SJSA1 (cell line): ENCODE measurements at regions not wholly inside any gene's neighbourhood (a gene's known extent, or its start where the extent isn't known, plus 50 kb on each side); places are given as distances from the start of the nearest gene placed in this dataset.
A peak's percentile ranks its signal among the peaks of the same experiment; 100 is the strongest.

Experiments used
- DNase-seq, 2 experiments: peaks; one replicate each; pipeline ENCODE4 v3.0.0-alpha.2; 2015 to 2020; ENCODE audit warnings: low spot score in 2 of 2, low read depth in 1 of 2
- H3K27ac ChIP-seq: fragments of 250-450 bp; sonication (Bioruptor Pico); 2 replicates; pipeline ENCODE4 v1.5.1; 2020; ENCODE audit warnings: mild to moderate bottlenecking, moderate library complexity
- H3K27me3 ChIP-seq: fragments of 250-450 bp; sonication (Bioruptor Pico); replicated peaks from 2 replicates; pipeline ENCODE4 v1.5.1; 2020; ENCODE audit warnings: mild to moderate bottlenecking, moderate library complexity
- H3K36me3 ChIP-seq: fragments of 250-450 bp; sonication (Bioruptor Pico); 2 replicates; pipeline ENCODE4 v1.5.1; 2020; ENCODE audit warnings: mild to moderate bottlenecking
- H3K4me1 ChIP-seq: fragments of 250-450 bp; sonication (Bioruptor Pico); replicated peaks from 2 replicates; pipeline ENCODE4 v1.6.1; 2021; ENCODE audit warnings: mild to moderate bottlenecking
- H3K4me3 ChIP-seq: fragments of 250-450 bp; sonication (Bioruptor Pico); 2 replicates; pipeline ENCODE4 v1.5.1; 2020; ENCODE audit warnings: mild to moderate bottlenecking
- H3K9me3 ChIP-seq: fragments of 250-450 bp; sonication (Bioruptor Pico); replicated peaks from 2 replicates; pipeline ENCODE4 v1.5.1; 2020; ENCODE audit warnings: mild to moderate bottlenecking

DNA sequence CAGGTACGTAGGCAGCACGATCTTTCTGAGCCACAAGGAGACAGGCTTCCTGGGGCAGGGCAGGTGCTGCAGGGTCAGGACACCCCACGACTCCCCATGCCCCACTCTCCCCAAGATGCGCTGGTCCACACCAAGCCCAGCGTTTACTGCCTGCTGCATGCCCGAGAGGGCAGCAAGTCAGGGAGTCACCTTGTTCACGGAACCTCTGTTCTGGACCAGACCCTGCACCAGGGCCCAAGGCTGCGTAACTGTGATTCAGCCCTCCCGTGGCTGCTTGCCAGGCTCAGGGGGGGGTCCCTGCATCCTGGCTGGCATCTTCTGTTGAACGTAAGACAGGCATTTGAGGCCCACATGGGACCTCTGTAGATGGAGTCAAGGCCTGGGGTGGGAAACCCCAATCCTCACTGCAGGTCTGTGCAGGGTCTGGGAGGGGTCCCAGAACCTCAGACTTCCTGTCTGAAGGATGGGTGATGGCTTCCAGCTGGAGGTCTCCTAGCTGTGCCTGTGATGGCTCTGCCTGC lies 228.6 kb upstream of the RTL1 start:
- peaks cover 10% of the 10 kb centered on the region for H3K4me1 ChIP-seq
- no peaks in the 10 kb centered on the region for H3K36me3 ChIP-seq
- no peaks in the 10 kb centered on the region; the same call in 1 of the 2 replicates for H3K9me3 ChIP-seq
- peak in 1 of 2 experiments; percentile 28 for DNase-seq
- H3K4me3 ChIP-seq: no peak overlapping the region
- no peaks in the 10 kb centered on the region for H3K27me3 ChIP-seq
- no peak overlapping the region for H3K27ac ChIP-seq

DNA sequence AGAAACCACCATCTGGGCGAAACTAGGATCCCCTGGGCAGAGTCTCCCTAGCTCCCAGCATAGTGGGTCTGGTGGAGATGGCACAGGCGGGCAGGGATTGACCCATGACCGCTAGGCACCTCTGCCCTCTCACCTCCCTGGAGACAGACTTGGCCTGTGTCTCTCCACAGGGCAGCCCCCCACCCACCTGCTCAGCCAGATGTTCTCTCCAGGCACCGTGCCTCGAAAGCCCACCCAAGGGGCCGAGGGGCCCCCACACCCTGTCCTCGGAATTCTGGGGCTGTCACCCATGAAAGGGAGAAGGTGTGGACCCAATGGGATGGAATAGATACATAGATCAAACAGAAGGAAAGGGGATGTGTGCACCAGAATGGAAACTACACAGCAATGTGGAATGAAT lies 229.1 kb upstream of the RTL1 start:
- DNase-seq: no peak
- peaks cover 10% of the 10 kb centered on the region for H3K4me1 ChIP-seq
- no peak overlapping the region for H3K27ac ChIP-seq
- no peak overlapping the region for H3K4me3 ChIP-seq
- H3K9me3 ChIP-seq: no peaks in the 10 kb centered on the region; the same call in 1 of the 2 replicates
- H3K27me3 ChIP-seq: no peaks in the 10 kb centered on the region
- H3K36me3 ChIP-seq: no peaks in the 10 kb centered on the region

DNA sequence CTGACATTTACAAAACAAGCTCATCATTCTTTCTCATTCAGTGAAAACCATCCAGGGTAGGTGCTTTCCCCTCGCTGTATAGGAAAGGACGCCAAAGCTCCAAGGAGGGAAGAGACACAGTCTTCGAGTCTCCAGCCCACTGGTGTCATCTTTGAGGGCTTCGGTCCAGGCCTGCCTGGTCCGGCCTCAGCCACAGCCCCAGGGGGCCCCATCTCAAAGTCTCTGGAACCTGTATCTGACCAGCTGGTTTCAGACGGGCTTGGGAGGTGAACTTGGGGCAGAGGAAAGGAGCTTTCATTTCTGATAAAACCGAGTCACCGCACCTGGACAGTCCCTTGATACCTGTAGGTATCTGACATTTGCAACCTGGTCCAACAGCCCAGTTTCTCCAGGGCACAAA lies 229.5 kb upstream of the RTL1 start:
- Histone ChIP-seq H3K4me3 (no peak overlapping the region), H3K36me3 (no peaks in the 10 kb centered on the region), H3K27me3 (no peaks in the 10 kb centered on the region), H3K9me3 (no peaks in the 10 kb centered on the region; the same call in 1 of the 2 replicates), H3K4me1 (peaks cover 10% of the 10 kb centered on the region), H3K27ac (no peak overlapping the region)
- DNase-seq: no peak

DNA sequence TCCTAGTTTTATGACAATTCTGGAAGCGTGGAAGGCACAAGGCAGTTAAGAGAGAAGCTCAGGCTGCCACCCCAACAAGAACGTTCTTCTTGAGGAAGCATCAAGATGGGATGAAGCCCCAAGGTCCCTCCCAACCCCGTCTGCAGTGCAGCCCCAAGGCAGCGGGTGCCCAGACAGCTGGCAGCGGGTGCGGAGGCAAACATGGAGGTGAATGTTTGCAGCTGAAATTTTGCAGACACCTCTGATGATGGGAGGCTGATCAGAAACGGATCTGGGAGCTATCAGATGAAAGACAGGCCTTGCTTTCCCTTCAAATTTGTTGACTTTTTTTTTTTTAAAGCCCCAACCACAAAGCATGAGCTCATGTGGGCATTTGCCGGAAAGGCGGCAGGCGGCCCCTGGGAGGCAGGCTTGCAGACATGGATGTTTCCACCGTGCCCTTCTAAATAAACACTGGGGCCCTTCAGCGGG lies 230.7 kb upstream of the RTL1 start:
- Histone ChIP-seq H3K27ac (no peak overlapping the region), H3K4me1 (peaks cover 10% of the 10 kb centered on the region), H3K27me3 (no peaks in the 10 kb centered on the region), H3K36me3 (no peaks in the 10 kb centered on the region), H3K4me3 (no peak overlapping the region), H3K9me3 (no peaks in the 10 kb centered on the region; the same call in 1 of the 2 replicates)
- peak in 1 of 2 experiments; percentile 54 for DNase-seq

DNA sequence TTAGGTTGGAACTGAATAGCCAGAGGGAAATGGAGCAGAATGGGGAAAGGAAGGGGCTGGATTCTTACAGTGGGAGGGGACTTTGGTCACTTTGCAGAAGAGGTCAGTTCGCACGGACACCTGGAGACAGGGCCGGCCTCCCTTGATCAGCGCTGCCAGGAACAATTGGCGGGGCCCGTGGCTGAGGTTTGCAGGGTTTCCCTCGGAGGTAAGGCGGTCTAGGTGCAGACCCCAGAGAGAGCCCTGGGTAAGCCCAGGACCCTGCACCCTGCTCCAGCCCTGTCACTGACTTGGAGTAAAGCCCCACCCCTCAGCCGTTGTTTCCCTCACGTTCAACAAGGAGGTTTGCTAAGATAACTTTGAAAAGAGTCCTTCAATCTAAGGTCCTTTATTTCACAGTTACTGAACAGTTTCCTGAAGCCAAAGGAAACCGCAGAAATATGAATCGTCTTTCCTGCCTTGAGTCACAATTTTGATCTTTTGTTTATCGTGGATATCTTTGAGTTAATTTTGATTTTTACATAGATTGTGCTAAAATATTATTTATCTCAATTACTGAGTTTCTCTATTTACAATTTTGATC lies 231.4 kb upstream of the RTL1 start:
- no peaks in the 10 kb centered on the region for H3K27me3 ChIP-seq
- no peak overlapping the region for H3K4me3 ChIP-seq
- no peaks in the 10 kb centered on the region for H3K36me3 ChIP-seq
- no peak overlapping the region for H3K27ac ChIP-seq
- peaks cover 10% of the 10 kb centered on the region for H3K4me1 ChIP-seq
- DNase-seq: no peak
- H3K9me3 ChIP-seq: no peaks in the 10 kb centered on the region; the same call in 1 of the 2 replicates

DNA sequence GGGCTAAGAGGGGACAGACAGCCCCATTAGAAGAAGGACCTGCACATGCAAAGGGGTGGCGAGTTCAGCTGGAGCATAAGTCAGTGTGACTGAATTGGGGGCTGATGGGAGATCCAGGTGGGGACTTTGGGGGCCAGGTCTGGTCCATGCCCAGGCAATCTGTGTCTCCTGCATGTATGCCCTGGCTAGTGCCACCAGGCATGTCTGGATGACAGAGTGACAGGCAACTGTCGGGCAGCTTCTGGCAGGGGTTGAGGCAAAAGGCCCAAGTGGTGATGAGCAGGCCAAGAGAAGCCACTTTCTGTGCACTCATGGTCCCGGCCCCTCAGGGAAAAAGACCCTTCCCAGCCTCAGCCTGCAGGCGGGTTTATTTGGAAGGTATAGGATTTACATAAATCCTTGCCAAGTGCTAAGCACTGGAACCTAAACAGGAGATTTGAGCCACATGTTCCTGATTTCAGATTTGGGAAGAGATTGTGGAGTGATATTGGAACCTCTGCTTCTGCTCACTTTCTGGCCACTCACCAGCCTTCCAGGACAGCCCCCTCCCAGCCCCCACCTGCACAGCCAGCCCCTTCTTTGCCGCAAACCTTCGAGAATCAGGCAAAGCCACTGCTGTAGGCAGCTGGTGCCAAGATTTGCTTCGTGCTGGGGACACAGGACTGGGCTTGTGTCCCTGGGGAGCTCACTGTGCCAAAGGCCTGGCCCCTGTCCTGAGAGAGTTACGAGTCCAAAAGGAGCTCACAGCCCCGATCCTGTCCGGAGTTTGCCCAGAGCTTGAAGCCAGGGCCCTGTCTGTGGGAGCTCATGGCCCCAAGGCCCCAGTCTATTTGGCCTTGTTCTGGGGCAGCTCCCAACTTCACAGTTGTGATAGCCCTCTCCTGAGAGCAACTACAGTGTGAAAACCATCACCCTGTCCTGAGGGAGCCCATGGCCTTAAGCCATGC lies 232.5 kb upstream of the RTL1 start:
- no peak overlapping the region for H3K4me3 ChIP-seq

DNA sequence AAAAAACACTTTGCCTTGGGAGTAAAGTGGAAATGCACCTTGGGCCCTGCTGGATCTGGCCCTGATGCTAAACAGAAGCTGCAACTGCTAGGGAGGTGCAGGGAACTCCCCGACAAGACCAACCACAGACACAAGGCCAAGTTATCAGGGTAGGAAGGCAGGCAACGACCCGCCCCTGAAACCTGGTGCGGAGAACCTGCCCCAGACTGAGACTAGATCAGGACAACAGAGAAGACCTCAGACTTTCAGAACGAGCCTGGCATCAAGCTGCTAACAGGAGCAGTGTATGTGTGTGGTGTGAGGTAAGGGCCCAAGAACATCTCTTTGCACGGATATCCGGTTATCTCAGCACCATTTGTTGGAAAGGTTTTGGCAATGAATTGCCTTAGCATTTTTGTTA lies 233.7 kb upstream of the RTL1 start:
- H3K9me3 ChIP-seq: peaks cover 3% of the 10 kb centered on the region; the same call in 1 of the 2 replicates
- no peak overlapping the region for H3K27ac ChIP-seq
- DNase-seq: no peak
- peaks cover 10% of the 10 kb centered on the region for H3K4me1 ChIP-seq
- H3K4me3 ChIP-seq: no peak overlapping the region
- H3K36me3 ChIP-seq: no peaks in the 10 kb centered on the region
- no peaks in the 10 kb centered on the region for H3K27me3 ChIP-seq

More for the DNA sequence above, 232.5 kb upstream of the RTL1 start:
- Histone ChIP-seq H3K27ac (no peak overlapping the region), H3K9me3 (no peaks in the 10 kb centered on the region; the same call in 1 of the 2 replicates), H3K27me3 (no peaks in the 10 kb centered on the region), H3K36me3 (no peaks in the 10 kb centered on the region), H3K4me1 (peaks cover 10% of the 10 kb centered on the region)
- peak in 1 of 2 experiments; percentile 30 for DNase-seq

DNA sequence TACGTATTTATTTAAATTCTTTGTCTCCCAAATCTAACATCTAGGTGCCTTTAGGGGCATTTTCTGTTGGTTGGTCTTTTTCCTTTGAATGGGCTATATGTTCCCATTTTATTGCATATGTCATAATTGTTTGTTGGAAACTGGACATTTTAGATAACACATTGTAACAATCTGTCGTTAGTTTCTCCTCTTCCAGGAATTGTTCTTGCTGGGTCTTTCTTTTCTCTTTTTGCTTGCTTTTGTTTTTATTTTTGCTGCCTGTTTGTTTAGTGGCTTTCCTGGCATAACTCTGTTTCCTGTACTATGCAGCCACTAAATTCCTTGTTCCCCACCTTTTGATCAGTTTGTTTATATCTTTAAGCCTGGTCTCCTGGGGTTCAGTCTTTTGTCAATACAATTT lies 244.3 kb upstream of the RTL1 start:
- Histone ChIP-seq H3K4me1 (0 out of 2 replicates have a peak, but pooled peaks cover 6% of the 10 kb centered on the region), H3K36me3 (no peaks in the 10 kb centered on the region), H3K9me3 (no peaks in the 10 kb centered on the region), H3K27me3 (no peaks in the 10 kb centered on the region), H3K27ac (no peak overlapping the region), H3K4me3 (no peak overlapping the region)
- no peak for DNase-seq

DNA sequence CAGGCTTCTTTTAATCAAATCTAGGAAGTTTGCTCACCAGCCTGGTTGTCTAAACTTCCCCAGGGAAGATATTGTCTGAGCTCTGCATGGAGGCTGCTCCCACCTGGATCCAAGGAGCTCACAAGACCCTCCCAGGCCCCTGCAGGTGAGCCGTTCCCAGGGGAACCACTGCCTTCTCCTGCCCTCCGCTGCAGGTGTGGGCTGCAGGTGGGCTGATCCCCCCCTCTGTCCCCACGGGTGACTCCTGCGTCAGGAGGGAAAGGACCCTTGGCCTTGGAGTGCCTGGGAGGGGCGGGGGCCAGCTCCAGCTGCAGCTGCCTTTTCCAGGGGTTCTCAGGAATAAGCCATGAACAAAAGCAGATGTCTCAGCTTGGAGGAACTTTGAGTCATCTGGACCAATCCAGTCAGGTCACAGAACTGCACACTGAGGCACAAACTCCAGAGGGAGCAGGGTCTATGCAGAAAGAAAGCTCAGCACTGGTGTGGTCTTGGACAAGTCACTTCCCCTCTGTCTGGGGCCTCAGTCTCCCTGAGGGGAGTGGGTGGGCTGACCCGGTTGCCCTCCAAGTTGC lies 246.6 kb upstream of the RTL1 start:
- Histone ChIP-seq H3K27ac (no peak overlapping the region), H3K4me3 (no peak overlapping the region), H3K4me1 (0 out of 2 replicates have a peak, but pooled peaks cover 6% of the 10 kb centered on the region), H3K27me3 (no peaks in the 10 kb centered on the region), H3K36me3 (no peaks in the 10 kb centered on the region), H3K9me3 (no peaks in the 10 kb centered on the region)
- DNase-seq: no peak

DNA sequence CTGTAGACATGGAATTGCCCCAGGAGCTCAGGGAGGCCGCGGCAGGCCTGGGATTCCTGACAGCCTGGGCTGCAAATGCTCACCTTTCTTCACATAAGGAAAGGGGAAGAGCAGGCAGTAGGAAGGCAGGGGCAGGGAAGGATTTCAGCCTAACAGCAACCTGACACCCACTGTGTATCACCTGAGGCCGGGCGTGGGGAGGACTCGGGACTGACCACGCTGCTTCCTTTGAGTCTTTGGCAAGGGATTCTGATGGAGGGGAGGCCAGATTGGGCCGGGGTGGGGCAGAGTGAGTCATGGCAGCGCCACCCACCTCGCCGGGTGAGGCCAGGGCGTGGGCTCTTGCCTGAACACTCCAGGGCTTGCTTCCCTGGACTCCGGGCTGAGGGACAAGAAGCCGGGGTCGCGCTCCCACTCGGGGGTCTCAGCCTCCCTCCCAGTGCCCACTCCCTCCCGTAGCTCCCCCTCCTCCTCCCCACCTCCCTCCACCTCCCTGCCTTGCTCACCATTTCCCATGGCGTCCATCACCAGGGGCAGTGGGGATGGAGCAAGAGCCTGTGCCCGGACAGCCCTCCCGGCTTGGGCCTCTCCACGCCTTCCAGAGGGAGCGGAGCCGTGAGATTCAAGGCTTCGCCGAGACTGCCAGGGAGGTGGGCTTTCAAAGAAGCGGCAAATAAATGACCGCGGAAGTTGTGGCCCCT lies 247.9 kb upstream of the RTL1 start:
- no peak overlapping the region for H3K4me3 ChIP-seq
- DNase-seq: no peak
- H3K27me3 ChIP-seq: no peaks in the 10 kb centered on the region

DNA sequence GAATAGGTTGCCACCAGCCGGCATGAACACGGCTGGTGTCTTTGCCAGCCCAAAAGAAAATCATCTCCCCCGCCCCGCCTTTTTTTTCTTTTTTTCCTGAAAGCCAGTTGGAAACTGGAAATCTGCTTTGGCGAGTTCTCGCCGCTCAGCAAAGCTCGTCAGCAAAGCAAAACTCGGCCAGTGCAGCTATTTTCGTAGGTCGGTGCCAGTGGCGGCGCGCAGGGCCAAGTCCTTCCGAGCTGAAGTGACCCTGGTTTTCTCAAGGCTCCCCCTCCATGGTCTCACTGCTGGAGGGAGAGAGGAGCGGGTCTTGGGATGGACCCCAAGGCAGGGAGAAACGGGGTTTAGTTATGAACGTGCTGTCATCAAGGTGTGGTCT lies 248.4 kb upstream of the RTL1 start:
- no peak for DNase-seq
- Histone ChIP-seq H3K4me1 (0 out of 2 replicates have a peak, but pooled peaks cover 6% of the 10 kb centered on the region), H3K27me3 (no peaks in the 10 kb centered on the region), H3K4me3 (no peak overlapping the region), H3K27ac (no peak overlapping the region), H3K36me3 (no peaks in the 10 kb centered on the region), H3K9me3 (no peaks in the 10 kb centered on the region)

More for the DNA sequence above, 247.9 kb upstream of the RTL1 start:
- Histone ChIP-seq H3K9me3 (no peaks in the 10 kb centered on the region), H3K36me3 (no peaks in the 10 kb centered on the region), H3K4me1 (0 out of 2 replicates have a peak, but pooled peaks cover 6% of the 10 kb centered on the region), H3K27ac (no peak overlapping the region)

DNA sequence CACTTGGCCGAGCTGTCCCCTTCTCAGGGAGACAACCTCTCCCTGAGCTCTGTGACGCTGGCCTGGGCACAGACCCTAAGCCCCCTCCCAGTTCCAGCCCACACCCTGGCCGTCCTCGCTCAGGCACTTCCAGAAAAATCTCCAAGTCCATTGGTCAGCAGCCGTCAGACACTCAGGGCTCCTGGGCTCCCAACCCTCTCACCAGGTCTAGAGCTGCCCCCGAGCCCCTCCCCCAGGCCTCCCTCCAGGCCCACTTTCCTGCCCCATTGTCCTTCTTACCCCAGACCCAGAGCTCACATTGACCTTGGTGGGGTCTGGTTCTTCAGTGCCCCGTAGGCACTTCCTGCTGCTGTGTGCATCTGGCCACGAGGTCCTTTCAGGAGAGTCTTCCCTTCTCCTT lies 249.3 kb upstream of the RTL1 start:
- Histone ChIP-seq H3K9me3 (no peaks in the 10 kb centered on the region), H3K27ac (no peak overlapping the region), H3K27me3 (no peaks in the 10 kb centered on the region), H3K36me3 (no peaks in the 10 kb centered on the region), H3K4me3 (no peak overlapping the region), H3K4me1 (0 out of 2 replicates have a peak, but pooled peaks cover 6% of the 10 kb centered on the region)
- DNase-seq: no peak

DNA sequence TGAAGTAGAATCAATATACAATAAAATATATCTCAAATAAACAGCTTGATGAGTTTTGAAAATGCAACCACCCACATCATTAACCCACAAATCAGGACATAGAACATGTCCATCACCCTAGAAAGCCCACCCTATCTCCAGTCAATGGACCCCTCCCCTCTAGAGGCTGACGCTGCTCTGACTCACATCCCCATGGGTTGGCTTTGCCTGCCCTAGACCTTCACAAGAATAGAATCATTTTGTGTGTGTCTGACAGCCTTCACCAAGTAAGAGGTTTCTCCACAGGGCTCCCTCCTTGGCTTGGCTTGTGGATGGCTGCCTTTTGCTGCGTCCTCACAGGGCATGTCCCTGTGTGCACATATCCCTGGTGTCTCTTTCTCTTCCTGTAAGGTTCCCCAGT lies 250.2 kb upstream of the RTL1 start:
- Histone ChIP-seq H3K4me1 (0 out of 2 replicates have a peak, but pooled peaks cover 6% of the 10 kb centered on the region), H3K36me3 (no peaks in the 10 kb centered on the region), H3K27me3 (no peaks in the 10 kb centered on the region), H3K27ac (no peak overlapping the region), H3K4me3 (no peak overlapping the region), H3K9me3 (no peaks in the 10 kb centered on the region)
- DNase-seq: no peak
